SU-DHL-6 (cell line): ENCODE measurements at regions not wholly inside any gene's neighbourhood (a gene's known extent, or its start where the extent isn't known, plus 50 kb on each side); places are given as distances from the start of the nearest gene placed in this dataset.

Experiments
- H2AFZ ChIP-seq: fragments of 200-600 bp; sonication (generic); 2 replicates; pipeline ENCODE4 v1.6.1; 2014; ENCODE audit warnings: low read depth, mild to moderate bottlenecking, moderate library complexity, mixed read lengths, antibody characterized with exemption, low read length; ENCODE audit not compliant: severe bottlenecking
- H3F3A ChIP-seq: fragments of 200-600 bp; shearing (Covaris generic); 2 replicates; pipeline ENCODE4 v1.6.0; 2016; ENCODE audit warnings: antibody characterized with exemption, mild to moderate bottlenecking; ENCODE audit not compliant: insufficient read depth
- H3K27ac ChIP-seq: fragments of 200-600 bp; sonication (generic); 2 replicates; pipeline ENCODE4 v1.5.1; 2016; ENCODE audit warnings: low read depth, mild to moderate bottlenecking, low read length, moderate library complexity, mixed read lengths
- H3K27me3 ChIP-seq: fragments of 200-600 bp; sonication (generic), shearing (Covaris generic); 2 replicates; pipeline ENCODE4 v1.6.0; 2014; ENCODE audit warnings: mild to moderate bottlenecking, low read length
- H3K36me3 ChIP-seq: fragments of 200-600 bp; sonication (generic); 2 replicates; pipeline ENCODE4 v1.6.1; 2014; ENCODE audit warnings: mild to moderate bottlenecking, low read length, mixed read lengths
- H3K4me2 ChIP-seq: fragments of 300-600, 200-600 bp; shearing (Covaris generic), sonication (generic); 2 replicates; pipeline ENCODE4 v1.6.0; 2014; ENCODE audit warnings: low read length, low read depth, mild to moderate bottlenecking; ENCODE audit not compliant: poor library complexity, severe bottlenecking
- H3K4me3 ChIP-seq: fragments of 200-600 bp; sonication (generic); 2 replicates; pipeline ENCODE4 v1.5.1; 2014; ENCODE audit warnings: antibody characterized with exemption, low read length, mild to moderate bottlenecking, mixed read lengths; ENCODE audit not compliant: insufficient read depth, poor library complexity, severe bottlenecking
- H3K79me2 ChIP-seq: fragments of 200-600 bp; sonication (generic); 2 replicates; pipeline ENCODE4 v1.6.1; 2014; ENCODE audit warnings: mild to moderate bottlenecking, low read length, moderate library complexity; ENCODE audit not compliant: insufficient read depth
- H3K9ac ChIP-seq: fragments of 200-600 bp; sonication (generic); 2 replicates; pipeline ENCODE4 v1.7.0; 2014; ENCODE audit warnings: mild to moderate bottlenecking, low read length
- H3K9me2 ChIP-seq: fragments of 200-600 bp; sonication (generic); replicated peaks from 2 replicates; pipeline ENCODE4 v1.6.1; 2014; ENCODE audit warnings: low read length; ENCODE audit not compliant: insufficient read depth
- H3K9me3 ChIP-seq: fragments of 200-600 bp; sonication (generic); 2 replicates; pipeline ENCODE4 v1.6.1; 2014; ENCODE audit warnings: low read length, mixed read lengths; ENCODE audit not compliant: insufficient read depth
- H4K20me1 ChIP-seq: fragments of 200-600 bp; sonication (generic); 2 replicates; pipeline ENCODE4 v1.6.1; 2014; ENCODE audit warnings: low read depth, mild to moderate bottlenecking, antibody characterized with exemption, low read length, moderate library complexity, mixed read lengths
- CTCF ChIP-seq: fragments of 200-600 bp; sonication (generic); IDR thresholded peaks from one replicate; pipeline ENCODE4 v1.5.1; 2017; ENCODE audit warnings: antibody characterized with exemption, mild to moderate bottlenecking, low read length, moderate library complexity; ENCODE audit not compliant: insufficient read depth, poor library complexity, severe bottlenecking
- EZH2phosphoT487 ChIP-seq: fragments of 200-600 bp; sonication (generic), shearing (Covaris generic); conservative IDR thresholded peaks from 2 replicates; pipeline ENCODE4 v1.6.1; 2018; ENCODE audit warnings: mild to moderate bottlenecking, antibody characterized with exemption, low read length, moderate library complexity, mixed read lengths

DNA sequence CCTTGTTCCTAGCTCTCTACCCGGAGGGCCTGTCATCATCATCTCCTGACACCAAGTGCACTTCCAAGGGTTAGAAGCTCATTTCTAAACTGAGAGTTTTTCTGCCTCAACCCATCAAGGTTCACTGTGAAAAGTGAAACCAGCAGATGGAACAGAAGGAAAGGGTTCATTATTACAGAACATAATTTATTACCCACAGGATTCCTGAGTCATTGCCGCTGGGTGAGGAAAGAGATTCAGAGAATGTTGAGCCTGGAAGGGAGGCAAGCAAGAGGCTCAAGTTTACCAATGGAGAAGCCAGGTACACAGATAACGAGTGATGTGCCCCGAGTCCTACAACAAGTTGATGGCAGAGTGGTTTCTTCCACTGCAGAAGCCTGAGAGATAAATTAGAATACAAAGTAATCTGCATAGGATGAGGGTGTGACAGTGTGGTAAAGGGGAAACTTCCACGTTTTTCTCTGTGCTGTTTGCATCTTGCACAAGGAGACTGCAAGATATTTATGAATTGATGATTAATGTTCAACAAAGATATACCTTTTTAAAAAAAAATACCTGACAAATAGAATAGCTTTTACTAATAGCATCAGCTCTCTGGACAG, 80.5 kb upstream of the SETMAR start:
- Histone ChIP-seq H3K27me3 (no peaks in the 10 kb centered on the region), H4K20me1 (no peaks in the 10 kb centered on the region), H3K4me3 (no peak overlapping the region), H3K27ac (no peak overlapping the region), H3F3A (no peaks in the 10 kb centered on the region), H3K9me2 (no peaks in the 10 kb centered on the region), H3K9ac (no peak overlapping the region), H3K36me3 (no peaks in the 10 kb centered on the region), H3K9me3 (no peaks in the 10 kb centered on the region), H3K4me2 (no peak overlapping the region), H2AFZ (no peak overlapping the region), H3K79me2 (no peaks in the 10 kb centered on the region)
- TF ChIP-seq CTCF (no peak), EZH2phosphoT487 (no peak)

GRCh38 chr3:4223777-4224176, 79.4 kb upstream of the SETMAR start:
- no peaks in the 10 kb centered on the region for H3K79me2 ChIP-seq
- no peaks in the 10 kb centered on the region for H3K36me3 ChIP-seq
- no peaks in the 10 kb centered on the region for H3K9me3 ChIP-seq
- TF ChIP-seq EZH2phosphoT487 (no peak), CTCF (no peak)
- H3K4me2 ChIP-seq = no peak overlapping the region
- no peak overlapping the region for H3K9ac ChIP-seq
- no peak overlapping the region for H3K4me3 ChIP-seq
- H3K27ac ChIP-seq = no peak overlapping the region
- H2AFZ ChIP-seq = no peak overlapping the region
- no peaks in the 10 kb centered on the region for H4K20me1 ChIP-seq
- no peaks in the 10 kb centered on the region for H3F3A ChIP-seq
- H3K27me3 ChIP-seq = no peaks in the 10 kb centered on the region
- H3K9me2 ChIP-seq = no peaks in the 10 kb centered on the region

DNA sequence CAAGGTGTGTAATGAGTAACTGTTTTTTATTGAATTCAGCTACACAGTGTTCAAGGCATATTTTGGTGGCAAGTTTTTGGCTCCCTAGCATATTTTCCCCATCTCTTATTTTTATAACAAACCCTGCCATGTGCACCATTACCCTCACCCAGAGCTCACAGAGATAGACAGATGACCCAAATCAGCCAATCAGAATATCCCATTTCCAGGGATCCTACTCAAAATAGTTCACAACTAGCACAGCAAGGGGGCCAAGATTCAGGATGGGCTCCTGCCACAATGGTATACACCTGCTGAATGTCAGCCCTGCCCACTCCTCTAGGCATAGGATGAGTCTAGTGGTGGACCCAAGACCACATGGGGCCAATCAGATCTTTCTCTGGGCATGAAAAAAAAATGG, 78.8 kb upstream of the SETMAR start:
- Histone ChIP-seq H4K20me1 (no peaks in the 10 kb centered on the region), H3K27ac (no peak overlapping the region), H3K9me3 (no peaks in the 10 kb centered on the region), H3K79me2 (no peaks in the 10 kb centered on the region), H3K4me3 (no peak overlapping the region), H3F3A (no peaks in the 10 kb centered on the region), H3K9me2 (no peaks in the 10 kb centered on the region), H2AFZ (no peak overlapping the region), H3K9ac (no peak overlapping the region), H3K36me3 (no peaks in the 10 kb centered on the region), H3K4me2 (no peak overlapping the region), H3K27me3 (no peaks in the 10 kb centered on the region)
- TF ChIP-seq CTCF (no peak), EZH2phosphoT487 (no peak)
